ENCODE measurements at regions not wholly inside any gene's neighbourhood (a gene's known extent, or its start where the extent isn't known, plus 50 kb on each side); places are given as distances from the start of the nearest gene placed in this dataset.

DNA sequence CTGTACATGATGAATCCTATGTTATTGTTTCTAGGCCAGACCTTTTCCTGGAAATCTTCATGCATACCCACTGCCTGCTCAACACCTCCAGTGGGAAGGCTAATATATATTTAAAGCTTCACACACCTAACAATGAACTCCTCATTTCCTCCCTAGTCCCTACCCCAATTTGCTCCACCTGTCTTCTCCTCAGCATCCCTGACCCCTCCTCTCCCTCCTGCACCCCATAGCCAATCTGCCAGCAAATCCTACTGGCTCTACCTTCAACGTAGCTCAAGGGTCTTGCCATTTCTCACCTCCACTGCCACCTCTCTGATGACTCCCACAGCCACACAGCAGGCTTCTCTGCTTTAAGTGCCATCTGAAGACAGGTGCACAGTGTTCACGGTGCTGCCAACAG, 215.6 kb upstream of the WSB1 start:
- TF ChIP-seq, protein P1, sequence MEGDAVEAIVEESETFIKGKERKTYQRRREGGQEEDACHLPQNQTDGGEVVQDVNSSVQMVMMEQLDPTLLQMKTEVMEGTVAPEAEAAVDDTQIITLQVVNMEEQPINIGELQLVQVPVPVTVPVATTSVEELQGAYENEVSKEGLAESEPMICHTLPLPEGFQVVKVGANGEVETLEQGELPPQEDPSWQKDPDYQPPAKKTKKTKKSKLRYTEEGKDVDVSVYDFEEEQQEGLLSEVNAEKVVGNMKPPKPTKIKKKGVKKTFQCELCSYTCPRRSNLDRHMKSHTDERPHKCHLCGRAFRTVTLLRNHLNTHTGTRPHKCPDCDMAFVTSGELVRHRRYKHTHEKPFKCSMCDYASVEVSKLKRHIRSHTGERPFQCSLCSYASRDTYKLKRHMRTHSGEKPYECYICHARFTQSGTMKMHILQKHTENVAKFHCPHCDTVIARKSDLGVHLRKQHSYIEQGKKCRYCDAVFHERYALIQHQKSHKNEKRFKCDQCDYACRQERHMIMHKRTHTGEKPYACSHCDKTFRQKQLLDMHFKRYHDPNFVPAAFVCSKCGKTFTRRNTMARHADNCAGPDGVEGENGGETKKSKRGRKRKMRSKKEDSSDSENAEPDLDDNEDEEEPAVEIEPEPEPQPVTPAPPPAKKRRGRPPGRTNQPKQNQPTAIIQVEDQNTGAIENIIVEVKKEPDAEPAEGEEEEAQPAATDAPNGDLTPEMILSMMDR (IDR thresholded peaks at IDR 0.05; ENCODE audit: low read depth, low read length) = no peak
- no peak for DNase-seq
- Histone ChIP-seq H3K9me3 (ENCODE audit: severe bottlenecking) (no peaks in the 10 kb centered on the region), H3K27me3 (ENCODE audit: insufficient read depth, low read depth, severe bottlenecking) (peaks cover 53% of the 10 kb centered on the region), H3K36me3 (no peaks in the 10 kb centered on the region), H3K4me3 (ENCODE audit: low read depth, low read length) (no peak overlapping the region), H3K27ac (no peak overlapping the region)

GRCh38 chr17:27079660-27080059, 214.3 kb upstream of the WSB1 start:
- TF ChIP-seq, protein P1 (IDR thresholded peaks at IDR 0.05; ENCODE audit: low read depth, low read length) = no peak
- no peaks in the 10 kb centered on the region for H3K9me3 ChIP-seq (ENCODE audit: severe bottlenecking)

DNA sequence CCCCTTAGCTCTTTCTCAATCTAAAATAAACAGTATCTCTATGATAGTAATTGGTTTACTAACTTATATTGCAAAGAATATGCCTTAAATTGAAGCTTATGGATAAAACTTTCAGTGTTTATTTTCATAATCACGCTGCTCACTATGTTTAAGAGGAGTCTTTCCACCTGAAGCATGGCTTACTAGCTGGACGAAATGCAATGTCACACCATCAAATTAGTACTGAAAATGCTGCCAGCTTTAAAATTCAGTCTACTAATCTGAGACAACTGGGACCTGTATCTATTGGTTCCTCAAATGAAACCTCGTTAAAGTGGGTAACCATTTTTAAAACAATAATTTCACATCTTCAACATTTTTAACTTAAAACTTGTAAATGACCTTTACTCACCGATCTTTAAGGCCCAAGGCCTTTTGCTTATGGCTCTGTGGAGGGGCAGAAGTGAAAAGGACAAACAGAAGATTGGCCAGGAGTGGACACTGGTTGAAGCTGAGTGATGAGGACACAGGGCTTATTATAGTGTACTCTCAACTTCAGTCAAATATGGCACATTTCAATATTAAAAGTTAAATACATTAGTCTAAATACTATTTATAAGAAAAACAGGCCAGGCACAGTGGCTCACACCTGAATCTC, 212.8 kb upstream of the WSB1 start:
- H3K27me3 ChIP-seq (ENCODE audit: insufficient read depth, low read depth, severe bottlenecking) = peaks cover 56% of the 10 kb centered on the region
- H3K9me3 ChIP-seq (ENCODE audit: severe bottlenecking) = no peaks in the 10 kb centered on the region
- TF ChIP-seq, protein P1 (IDR thresholded peaks at IDR 0.05; ENCODE audit: low read depth, low read length) = no peak
- H3K36me3 ChIP-seq = no peaks in the 10 kb centered on the region
- DNase-seq = no peak
- no peak overlapping the region for H3K27ac ChIP-seq
- no peak overlapping the region for H3K4me3 ChIP-seq (ENCODE audit: low read depth, low read length)

More at GRCh38 chr17:27079660-27080059, 214.3 kb upstream of the WSB1 start:
- DNase-seq = no peak
- Histone ChIP-seq H3K27me3 (ENCODE audit: insufficient read depth, low read depth, severe bottlenecking) (peaks cover 60% of the 10 kb centered on the region), H3K27ac (no peak overlapping the region), H3K4me3 (ENCODE audit: low read depth, low read length) (no peak overlapping the region), H3K36me3 (no peaks in the 10 kb centered on the region)

DNA sequence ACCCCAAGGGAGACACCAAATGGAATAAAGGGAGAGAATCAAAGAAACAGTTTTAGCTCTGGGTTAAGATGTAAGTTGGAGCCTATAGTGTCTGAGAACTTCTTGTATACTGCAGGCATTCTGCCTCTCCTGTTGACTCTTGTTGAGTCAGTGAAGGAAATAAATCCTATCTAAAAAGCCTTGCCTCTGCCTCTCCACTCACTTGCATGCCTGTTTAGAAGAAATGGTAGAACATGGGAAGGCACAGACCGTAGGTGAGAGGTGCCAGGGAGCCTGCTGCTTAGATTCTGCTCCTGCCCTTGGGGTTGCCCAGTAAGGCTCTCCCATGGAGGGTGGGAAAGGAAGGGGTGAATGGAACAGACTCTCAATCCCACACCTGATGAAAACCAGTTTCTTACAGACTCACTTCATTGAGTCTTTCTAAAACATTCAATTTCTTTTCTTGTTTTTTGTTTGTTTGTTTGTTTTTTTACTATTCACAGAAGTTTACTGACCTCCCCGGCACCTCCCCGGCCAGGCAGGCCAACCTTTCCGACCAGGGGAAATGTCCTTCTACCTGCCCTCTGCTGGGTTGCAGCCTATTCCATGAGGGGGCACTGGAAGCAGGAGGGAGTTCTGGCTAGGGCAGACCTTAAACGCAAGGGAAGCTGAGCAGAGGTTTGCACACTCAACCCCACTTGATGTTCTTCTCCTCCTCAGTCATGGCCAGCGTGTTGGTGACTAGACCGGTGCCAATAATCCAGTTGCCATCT, 211.7 kb upstream of the WSB1 start:
- Histone ChIP-seq H3K36me3 (no peaks in the 10 kb centered on the region), H3K27me3 (ENCODE audit: insufficient read depth, low read depth, severe bottlenecking) (peaks cover 57% of the 10 kb centered on the region), H3K27ac (no peak overlapping the region), H3K9me3 (ENCODE audit: severe bottlenecking) (no peaks in the 10 kb centered on the region), H3K4me3 (ENCODE audit: low read depth, low read length) (no peak overlapping the region)
- TF ChIP-seq, protein P1 (IDR thresholded peaks at IDR 0.05; ENCODE audit: low read depth, low read length) = no peak
- DNase-seq = no peak

DNA sequence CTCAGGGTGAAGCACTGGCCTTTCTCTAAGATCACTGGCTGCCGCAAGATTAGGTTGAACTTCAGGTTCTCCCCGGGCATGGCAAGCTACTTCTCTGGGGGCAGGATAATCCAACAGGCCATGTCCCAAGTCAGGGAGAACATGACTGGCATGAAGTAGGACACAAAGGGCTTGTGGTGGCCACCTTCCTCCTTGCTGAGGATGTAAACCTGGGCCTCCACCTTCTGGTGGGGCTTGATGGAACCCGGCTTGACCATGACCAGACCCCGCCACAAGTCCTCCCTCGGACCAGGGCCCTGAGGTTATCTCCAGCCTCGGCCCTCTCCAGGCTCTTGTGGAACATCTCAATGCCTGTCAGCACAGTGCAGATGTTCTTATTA, 211.1 kb upstream of the WSB1 start:
- no peak for DNase-seq
- TF ChIP-seq, protein P1 (IDR thresholded peaks at IDR 0.05; ENCODE audit: low read depth, low read length) = no peak
- Histone ChIP-seq H3K9me3 (ENCODE audit: severe bottlenecking) (no peaks in the 10 kb centered on the region), H3K4me3 (ENCODE audit: low read depth, low read length) (no peak overlapping the region), H3K27ac (no peak overlapping the region), H3K27me3 (ENCODE audit: insufficient read depth, low read depth, severe bottlenecking) (peaks cover 63% of the 10 kb centered on the region), H3K36me3 (no peaks in the 10 kb centered on the region)

All from WERI-Rb-1 (cell line).